ENCODE measurements at regions not wholly inside any gene's neighbourhood (a gene's known extent, or its start where the extent isn't known, plus 50 kb on each side); places are given as distances from the start of the nearest gene placed in this dataset.

GRCh38 chr11:109641549-109641948 lies 219.6 kb downstream of the C11orf87 start:
- TF ChIP-seq, protein P1, sequence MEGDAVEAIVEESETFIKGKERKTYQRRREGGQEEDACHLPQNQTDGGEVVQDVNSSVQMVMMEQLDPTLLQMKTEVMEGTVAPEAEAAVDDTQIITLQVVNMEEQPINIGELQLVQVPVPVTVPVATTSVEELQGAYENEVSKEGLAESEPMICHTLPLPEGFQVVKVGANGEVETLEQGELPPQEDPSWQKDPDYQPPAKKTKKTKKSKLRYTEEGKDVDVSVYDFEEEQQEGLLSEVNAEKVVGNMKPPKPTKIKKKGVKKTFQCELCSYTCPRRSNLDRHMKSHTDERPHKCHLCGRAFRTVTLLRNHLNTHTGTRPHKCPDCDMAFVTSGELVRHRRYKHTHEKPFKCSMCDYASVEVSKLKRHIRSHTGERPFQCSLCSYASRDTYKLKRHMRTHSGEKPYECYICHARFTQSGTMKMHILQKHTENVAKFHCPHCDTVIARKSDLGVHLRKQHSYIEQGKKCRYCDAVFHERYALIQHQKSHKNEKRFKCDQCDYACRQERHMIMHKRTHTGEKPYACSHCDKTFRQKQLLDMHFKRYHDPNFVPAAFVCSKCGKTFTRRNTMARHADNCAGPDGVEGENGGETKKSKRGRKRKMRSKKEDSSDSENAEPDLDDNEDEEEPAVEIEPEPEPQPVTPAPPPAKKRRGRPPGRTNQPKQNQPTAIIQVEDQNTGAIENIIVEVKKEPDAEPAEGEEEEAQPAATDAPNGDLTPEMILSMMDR (IDR thresholded peaks at IDR 0.05) = no peak
- TF ChIP-seq POLR2A (IDR thresholded peaks at IDR 0.05) = no peak
- no peak for TF ChIP-seq EP300 (IDR thresholded peaks at IDR 0.05)

Measured in ovary (tissue), 3 donors.